ELR (cell line): ENCODE measurements at regions not wholly inside any gene's neighbourhood (a gene's known extent, or its start where the extent isn't known, plus 50 kb on each side); places are given as distances from the start of the nearest gene placed in this dataset.
"Not testable (repeated sequence)": the region's sequence is repeated elsewhere in the genome, so short reads cannot be mapped to it uniquely, and the experiment has no call there.

Experiments
- DNase-seq: peaks from one replicate; pipeline ENCODE4 v3.0.0-alpha.2; 2015; ENCODE audit warnings: low read depth

GRCh38 chrX:114272096-114272686 is 311.7 kb upstream of the HTR2C start:
- DNase-seq: no peak

- DNase-seq: not testable (repeated sequence)
Observed at GRCh38 chrX:114270371-114270770, 313.5 kb upstream of the HTR2C start.

- DNase-seq: no peak
Observed at GRCh38 chrX:114268643-114269042, 315.2 kb upstream of the HTR2C start.

- DNase-seq: no peak
Observed at GRCh38 chrX:114267142-114267541, 316.7 kb upstream of the HTR2C start.

GRCh38 chrX:114252186-114252585 is 331.7 kb upstream of the HTR2C start:
- DNase-seq: no peak

- DNase-seq: no peak
Observed at GRCh38 chrX:114251575-114251974, 332.3 kb upstream of the HTR2C start.

- DNase-seq: no peak
Observed at GRCh38 chrX:114221445-114221844, 362.4 kb upstream of the HTR2C start.

- no peak for DNase-seq
Observed at GRCh38 chrX:114210879-114211278, 373.0 kb upstream of the HTR2C start.

- no peak for DNase-seq
Observed at GRCh38 chrX:114201622-114202021, 382.3 kb upstream of the HTR2C start.

GRCh38 chrX:114181195-114181594 is 402.7 kb upstream of the HTR2C start:
- DNase-seq: no peak

GRCh38 chrX:114178126-114178525 is 405.8 kb upstream of the HTR2C start:
- DNase-seq: no peak

- not testable (repeated sequence) for DNase-seq
Observed at GRCh38 chrX:114167276-114167675, 416.6 kb upstream of the HTR2C start.

- no peak for DNase-seq
Observed at GRCh38 chrX:114166601-114167000, 417.3 kb upstream of the HTR2C start.

GRCh38 chrX:114165537-114165936 is 418.3 kb upstream of the HTR2C start:
- DNase-seq: no peak

GRCh38 chrX:114162068-114162735 is 421.7 kb upstream of the HTR2C start:
- DNase-seq: no peak

- DNase-seq: no peak
Observed at GRCh38 chrX:114152801-114153200, 431.1 kb upstream of the HTR2C start.

- peak; percentile 85 for DNase-seq
Observed at GRCh38 chrX:114152130-114152529, 431.8 kb upstream of the HTR2C start.

GRCh38 chrX:114134465-114134864 is 449.4 kb upstream of the HTR2C start:
- peak; percentile 11 for DNase-seq

GRCh38 chrX:114127411-114128025 is 456.4 kb upstream of the HTR2C start:
- no peak for DNase-seq

GRCh38 chrX:114127005-114127404 is 456.9 kb upstream of the HTR2C start:
- DNase-seq: no peak

- DNase-seq: no peak
Observed at GRCh38 chrX:114101081-114101480, 482.8 kb upstream of the HTR2C start.

GRCh38 chrX:114097866-114098265 is 486.0 kb upstream of the HTR2C start:
- DNase-seq: no peak

- DNase-seq: no peak
Observed at GRCh38 chrX:114097427-114097826, 486.5 kb upstream of the HTR2C start.

GRCh38 chrX:114095789-114096188 is 488.1 kb upstream of the HTR2C start:
- no peak for DNase-seq
